Lower leg skin (tissue), 4 donors: ENCODE measurements at regions not wholly inside any gene's neighbourhood (a gene's known extent, or its start where the extent isn't known, plus 50 kb on each side); places are given as distances from the start of the nearest gene placed in this dataset.

Source experiments
- DNase-seq, 2 donors: peaks; one replicate each; pipeline ENCODE4 v3.0.0-alpha.2; 2019; ENCODE audit warnings: low spot score in 2 of 2
- H3K4me3 ChIP-seq: fragments of 200-600 bp; sonication (generic); 2 replicates; pipeline ENCODE4 v1.5.1; 2017; ENCODE audit warnings: mild to moderate bottlenecking, low read depth; ENCODE audit not compliant: poor library complexity, severe bottlenecking
- POLR2A ChIP-seq, 2 donors: fragments of 450-650 bp; IDR thresholded peaks; one replicate each; pipeline ENCODE4 v1.6.1; 2016 to 2017; ENCODE audit warnings: antibody characterized with exemption in 2 of 2, mild to moderate bottlenecking in 1 of 2, moderate library complexity in 1 of 2
- WGBS, 2 donors: methylation state at CpG; one replicate each; pipeline ENCODE4 v1.1.5; 2018; 5-methylcytosine and 5-hydroxymethylcytosine counted together
- intact Hi-C: fragments of 100-400 bp; cut with DNase I; formaldehyde crosslinking; loops from one replicate; pipeline ENCODE4 v1.15.0; 2023; ENCODE audit warnings: low total_unique reads
- TF ChIP-seq, protein P1 (sequence below), 3 donors: fragments of 450-650 bp; IDR thresholded peaks; one replicate each; pipeline ENCODE4 v1.5.1; 2016; ENCODE audit warnings: antibody characterized with exemption in 3 of 3, mild to moderate bottlenecking in 3 of 3, moderate library complexity in 2 of 3

DNA sequence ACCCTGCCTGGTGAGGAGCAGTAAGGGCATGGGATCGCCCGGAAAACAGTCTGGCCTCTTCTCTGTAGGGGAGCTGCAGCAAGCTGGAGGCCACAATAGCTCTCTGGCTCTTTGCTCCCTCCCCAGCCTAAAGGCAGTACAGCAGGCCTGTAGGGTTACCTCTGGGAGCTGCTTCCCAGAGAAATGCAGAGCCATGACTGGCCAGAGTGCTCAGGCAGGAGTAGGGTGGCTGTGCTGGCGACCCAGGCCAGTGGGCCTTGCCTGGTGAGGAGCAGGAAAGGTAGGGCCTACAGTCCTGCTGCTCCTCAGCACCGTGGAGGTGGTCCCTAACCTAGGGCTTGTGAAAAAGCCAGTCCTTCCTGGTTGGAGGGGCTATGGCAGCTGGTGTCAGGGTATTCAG lies 129.9 kb upstream of the CHD6 start:
- DNase-seq: no peak
- intact Hi-C loops: no loop called here
- H3K4me3 ChIP-seq: no peak overlapping the region
- TF ChIP-seq POLR2A (IDR thresholded peaks at IDR 0.05): no peak
- TF ChIP-seq, protein P1, sequence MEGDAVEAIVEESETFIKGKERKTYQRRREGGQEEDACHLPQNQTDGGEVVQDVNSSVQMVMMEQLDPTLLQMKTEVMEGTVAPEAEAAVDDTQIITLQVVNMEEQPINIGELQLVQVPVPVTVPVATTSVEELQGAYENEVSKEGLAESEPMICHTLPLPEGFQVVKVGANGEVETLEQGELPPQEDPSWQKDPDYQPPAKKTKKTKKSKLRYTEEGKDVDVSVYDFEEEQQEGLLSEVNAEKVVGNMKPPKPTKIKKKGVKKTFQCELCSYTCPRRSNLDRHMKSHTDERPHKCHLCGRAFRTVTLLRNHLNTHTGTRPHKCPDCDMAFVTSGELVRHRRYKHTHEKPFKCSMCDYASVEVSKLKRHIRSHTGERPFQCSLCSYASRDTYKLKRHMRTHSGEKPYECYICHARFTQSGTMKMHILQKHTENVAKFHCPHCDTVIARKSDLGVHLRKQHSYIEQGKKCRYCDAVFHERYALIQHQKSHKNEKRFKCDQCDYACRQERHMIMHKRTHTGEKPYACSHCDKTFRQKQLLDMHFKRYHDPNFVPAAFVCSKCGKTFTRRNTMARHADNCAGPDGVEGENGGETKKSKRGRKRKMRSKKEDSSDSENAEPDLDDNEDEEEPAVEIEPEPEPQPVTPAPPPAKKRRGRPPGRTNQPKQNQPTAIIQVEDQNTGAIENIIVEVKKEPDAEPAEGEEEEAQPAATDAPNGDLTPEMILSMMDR (IDR thresholded peaks at IDR 0.05): no peak
- WGBS, 2 donors: 73 to 77% methylated on average over 4 of the region's 4 CpGs

DNA sequence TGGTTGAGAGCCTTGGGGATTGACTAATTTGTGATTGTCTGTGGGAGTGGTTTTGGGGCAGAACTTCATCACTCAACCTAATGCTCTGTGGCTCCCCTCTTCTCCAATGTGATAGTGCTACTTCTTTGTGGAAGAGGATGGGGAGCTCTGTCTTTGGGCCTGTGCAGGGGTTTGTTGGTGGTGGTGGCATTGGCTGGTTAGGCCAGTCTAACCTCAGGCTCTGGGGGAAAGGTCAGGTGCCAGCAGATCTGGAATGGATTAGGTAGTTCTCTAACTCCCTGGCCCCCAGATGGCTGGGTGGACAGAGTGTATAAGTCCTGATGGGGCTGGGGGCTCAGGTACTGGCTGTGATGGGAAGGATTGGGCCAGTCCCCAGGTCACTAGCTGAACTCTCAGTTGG lies 129.0 kb upstream of the CHD6 start:
- peak in 1 of 2 donors; percentile 29 for DNase-seq

DNA sequence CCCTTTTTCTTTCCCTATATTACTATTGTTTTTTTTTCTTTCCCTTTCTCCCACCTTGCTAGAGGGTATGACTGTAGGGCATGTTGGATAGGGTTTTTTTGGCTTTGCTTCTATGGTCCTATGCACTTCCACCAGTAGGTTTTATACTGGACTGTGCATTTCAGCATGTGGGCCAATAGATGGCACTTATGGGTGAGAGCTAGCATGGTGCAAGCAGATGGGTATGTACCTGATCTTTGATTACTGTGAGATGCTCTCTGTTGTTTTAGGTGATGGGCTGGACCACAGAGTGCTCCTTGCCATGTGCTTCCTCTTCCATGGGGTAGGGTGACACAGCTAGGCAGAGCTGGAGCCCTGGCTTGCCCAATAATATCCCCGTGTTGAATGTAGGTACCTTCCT lies 128.5 kb upstream of the CHD6 start:
- H3K4me3 ChIP-seq: no peak overlapping the region
- no peak for TF ChIP-seq POLR2A (IDR thresholded peaks at IDR 0.05)
- TF ChIP-seq, protein P1 (IDR thresholded peaks at IDR 0.05): no peak
- 100% methylated on average over 1 of the region's 1 CpG for WGBS, 2 donors
- intact Hi-C loops: no loop called here
- peak in 1 of 2 donors; percentile 17 for DNase-seq

More for the DNA sequence above, 129.0 kb upstream of the CHD6 start:
- H3K4me3 ChIP-seq: no peak overlapping the region
- no peak for TF ChIP-seq POLR2A (IDR thresholded peaks at IDR 0.05)
- TF ChIP-seq, protein P1 (IDR thresholded peaks at IDR 0.05): no peak
- intact Hi-C loops: no loop called here

DNA sequence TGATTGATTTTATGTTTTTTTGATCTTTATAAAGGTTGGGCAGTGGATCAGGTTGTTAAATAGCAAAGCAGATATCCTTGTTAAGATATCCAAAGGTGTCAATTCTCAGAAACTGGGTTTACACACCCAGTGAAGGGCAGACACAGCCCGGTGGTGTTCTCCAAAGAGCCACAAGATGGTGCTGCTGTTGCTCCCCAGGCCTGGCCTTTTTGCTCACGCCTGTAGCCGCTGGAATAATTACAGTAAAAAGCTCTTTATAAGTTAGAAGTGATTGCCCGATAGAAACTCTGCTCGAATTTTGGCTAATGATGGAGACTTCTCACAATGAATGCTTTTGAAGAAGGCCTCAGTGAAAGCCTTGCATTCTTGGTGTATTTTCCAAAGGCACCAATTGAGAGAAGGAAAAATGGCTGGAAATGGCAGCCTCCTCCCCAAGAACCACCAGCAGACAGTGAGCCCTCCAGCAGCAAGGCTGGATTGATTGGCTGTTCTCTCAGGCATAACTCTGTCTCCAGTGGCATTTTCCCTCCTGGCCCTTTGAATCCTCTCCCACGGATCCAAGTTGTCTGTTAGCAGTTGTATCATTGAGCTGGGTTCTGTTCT lies 120.5 kb upstream of the CHD6 start:
- intact Hi-C loops: no loop called here
- peak in 1 of 2 donors; percentile 76 for DNase-seq

DNA sequence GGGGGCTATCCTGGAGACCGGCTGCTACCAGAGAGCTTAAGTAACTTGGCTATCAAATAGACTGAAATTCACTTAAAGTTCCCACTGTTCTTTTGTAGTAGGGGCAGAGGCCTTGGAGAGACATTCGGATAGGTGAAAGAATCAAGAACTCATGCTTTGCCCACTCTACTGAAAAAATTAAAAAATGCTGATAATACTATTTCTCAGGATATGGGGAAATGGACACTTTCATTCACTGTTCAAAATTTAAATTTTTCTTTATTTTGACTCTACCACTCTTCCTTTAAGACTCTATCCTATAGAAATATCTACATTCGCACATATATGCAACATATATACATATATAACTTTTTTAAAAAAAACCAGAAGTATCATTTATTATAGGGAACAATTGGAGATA lies 117.8 kb upstream of the CHD6 start:
- intact Hi-C loops: no loop called here
- DNase-seq: no peak
- 92 to 96% methylated on average over 3 of the region's 3 CpGs for WGBS, 2 donors
- TF ChIP-seq POLR2A (IDR thresholded peaks at IDR 0.05): no peak
- TF ChIP-seq, protein P1 (IDR thresholded peaks at IDR 0.05): no peak
- H3K4me3 ChIP-seq: no peak overlapping the region

More for the DNA sequence above, 120.5 kb upstream of the CHD6 start:
- 9 to 13% methylated on average over 6 of the region's 6 CpGs for WGBS, 2 donors
- TF ChIP-seq, protein P1 (IDR thresholded peaks at IDR 0.05): peak in 1 of 3 donors; percentile 61
- no peak for TF ChIP-seq POLR2A (IDR thresholded peaks at IDR 0.05)
- no peak overlapping the region for H3K4me3 ChIP-seq

DNA sequence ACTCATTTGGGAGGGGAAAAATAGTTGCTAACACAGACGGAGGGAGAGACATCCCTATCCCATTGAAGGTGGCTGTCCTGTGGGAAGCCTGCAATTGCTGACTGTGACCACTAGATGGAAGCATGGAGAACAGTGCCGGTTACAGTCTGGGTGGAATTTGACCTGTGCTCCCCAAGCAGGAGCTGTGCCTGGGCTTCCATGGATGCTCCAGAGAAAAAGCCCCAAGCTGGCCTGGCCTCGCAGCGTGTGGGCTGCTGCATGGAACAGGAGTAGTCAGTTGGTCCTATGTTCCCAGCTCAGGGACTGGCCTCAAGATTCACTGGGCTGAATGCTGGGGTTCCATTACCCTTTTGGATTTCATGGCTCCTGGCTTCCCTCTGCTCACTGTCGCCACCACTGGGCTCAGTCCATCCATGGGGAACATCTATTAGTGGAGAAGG lies 116.3 kb upstream of the CHD6 start:
- 49 to 52% methylated on average over 5 of the region's 5 CpGs for WGBS, 2 donors
- H3K4me3 ChIP-seq: no peak overlapping the region
- DNase-seq: peak; percentile 17 to 79
- TF ChIP-seq, protein P1 (IDR thresholded peaks at IDR 0.05): no peak
- TF ChIP-seq POLR2A (IDR thresholded peaks at IDR 0.05): no peak
- intact Hi-C loops: no loop called here
